GM12878 (cell line): ENCODE measurements at regions not wholly inside any gene's neighbourhood (a gene's known extent, or its start where the extent isn't known, plus 50 kb on each side); places are given as distances from the start of the nearest gene placed in this dataset.

Experiments used
- ATAC-seq: fragments of 200-7000 bp; cut with Tn5 transposase; 3 replicates; pipeline ENCODE4 v1.9.1; 2020; ENCODE audit warnings: mild to moderate bottlenecking, moderate library complexity
- BruUV-seq: library from RNA; stranded (reverse); fragments of 400-500 nt; replicated peaks from 2 replicates; lab custom pipeline; 2021; lab: Mats Ljungman, UMichigan
- CTCF ChIA-PET: fragments of 300-600 bp; sonication (Branson Sonifier 250); formaldehyde crosslinking; extraction: SDS; loops from one replicate; lab custom pipeline; 2021; ENCODE audit warnings: inconsistent platforms; lab: Yijun Ruan, JAX
- POLR2A ChIA-PET: fragments of 350-600 bp; formaldehyde crosslinking; extraction: SDS; loops from one replicate; lab custom pipeline; 2021; ENCODE audit warnings: inconsistent platforms; lab: Charles Lee
- RAD21 ChIA-PET: fragments of 300-600 bp; sonication (Branson Sonifier 250); formaldehyde crosslinking; loops from one replicate; lab custom pipeline; 2023; ENCODE audit warnings: antibody characterized with exemption; ENCODE audit not compliant: unreplicated experiment; lab: Charles Lee
- SMC1A ChIA-PET: fragments of 300-600 bp; sonication (Branson Sonifier 250); formaldehyde crosslinking; loops from one replicate; lab custom pipeline; 2023; ENCODE audit not compliant: unreplicated experiment, uncharacterized antibody; lab: Charles Lee
- DNase-seq: peaks from one replicate; pipeline ENCODE4 v3.0.0-alpha.2; 2011; ENCODE audit warnings: low read depth, low spot score
- FAIRE-seq: peaks from 3 replicates; lab custom pipeline; 2011; peaks lifted over from hg19 to GRCh38; lab: Jason Lieb, UNC
- H2AFZ ChIP-seq: 2 replicates; pipeline ENCODE4 v1.6.0; 2011; ENCODE audit warnings: low read depth, low read length, control low read depth; ENCODE audit not compliant: control insufficient read depth
- H3K27ac ChIP-seq: 2 replicates; pipeline ENCODE4 v1.5.1; 2011; ENCODE audit warnings: control low read depth; ENCODE audit not compliant: control insufficient read depth, insufficient read depth
- H3K27me3 ChIP-seq, 2 experiments: replicated peaks in 1 of 2; 2 replicates each; pipeline versions ENCODE4 v1.6.0 to v1.6.1; 2011; ENCODE audit warnings: low read length in 1 of 2; ENCODE audit not compliant: control insufficient read depth in 2 of 2, insufficient read depth in 2 of 2
- H3K36me3 ChIP-seq, 2 experiments: 2 replicates each; pipeline ENCODE4 v1.5.1; 2011; ENCODE audit warnings: low read length in 1 of 2; ENCODE audit not compliant: control insufficient read depth in 2 of 2, insufficient read depth in 2 of 2
- H3K4me1 ChIP-seq: 2 replicates; pipeline ENCODE4 v1.6.1; 2011; ENCODE audit warnings: mild to moderate bottlenecking, low read length, moderate library complexity, mixed read lengths; ENCODE audit not compliant: control insufficient read depth, insufficient read depth
- H3K4me2 ChIP-seq: 2 replicates; pipeline ENCODE4 v1.6.0; 2011; ENCODE audit warnings: control low read depth; ENCODE audit not compliant: control insufficient read depth, insufficient read depth
- H3K4me3 ChIP-seq: fragments of 200-600 bp; sonication (generic); 2 replicates; pipeline ENCODE4 v1.5.1; 2016
- H3K79me2 ChIP-seq: 2 replicates; pipeline ENCODE4 v1.6.0; 2011; ENCODE audit warnings: low read length; ENCODE audit not compliant: control insufficient read depth, insufficient read depth
- H3K9ac ChIP-seq: 2 replicates; pipeline ENCODE4 v1.8.0; 2011; ENCODE audit warnings: low read length, control low read depth, mixed read lengths; ENCODE audit not compliant: control insufficient read depth, insufficient read depth
- H3K9me3 ChIP-seq: replicated peaks from 3 replicates; pipeline ENCODE4 v1.5.1; 2011; ENCODE audit warnings: mild to moderate bottlenecking, low read length; ENCODE audit not compliant: control insufficient read depth, insufficient read depth
- H4K20me1 ChIP-seq: 2 replicates; pipeline ENCODE4 v1.6.0; 2011; ENCODE audit not compliant: control insufficient read depth, insufficient read depth
- BACH1 ChIP-seq: fragments of 450-650 bp; IDR thresholded peaks from 2 replicates; pipeline ENCODE4 v1.6.1; 2017; ENCODE audit warnings: mild to moderate bottlenecking, borderline replicate concordance
- BCL3 ChIP-seq: IDR thresholded peaks from 2 replicates; pipeline ENCODE4 v1.6.1; 2011; ENCODE audit warnings: borderline replicate concordance, low read depth, mild to moderate bottlenecking, moderate library complexity, low read length; ENCODE audit not compliant: insufficient read depth, poor library complexity, severe bottlenecking
- E2F8 ChIP-seq: fragments of 450-650 bp; IDR thresholded peaks from 2 replicates; pipeline ENCODE4 v1.6.1; 2018; ENCODE audit warnings: mild to moderate bottlenecking, low read depth, moderate library complexity; ENCODE audit not compliant: partially characterized antibody
- EP300 ChIP-seq, 2 experiments: fragments of 150-350 bp in 1 of 2; IDR thresholded peaks; 2 replicates each; pipeline ENCODE4 v1.6.1; 2011 to 2012; ENCODE audit warnings: low read depth in 2 of 2, low read length in 2 of 2, borderline replicate concordance in 1 of 2, improper control_type of control experiment in 1 of 2, inconsistent platforms in 1 of 2; ENCODE audit not compliant: control insufficient read depth in 1 of 2
- GATAD2B ChIP-seq: fragments of 450-650 bp; conservative IDR thresholded peaks from 2 replicates; pipeline ENCODE4 v1.6.1; 2017; ENCODE audit warnings: low read depth, mild to moderate bottlenecking, moderate library complexity
- PAX5 ChIP-seq: IDR thresholded peaks from 2 replicates; pipeline ENCODE4 v1.6.1; 2011; ENCODE audit warnings: low read depth, low read length, borderline replicate concordance
- POLR2A ChIP-seq: IDR thresholded peaks from 2 replicates; pipeline ENCODE4 v1.6.1; 2011; ENCODE audit warnings: low read depth, mild to moderate bottlenecking, low read length
- POLR2AphosphoS2 ChIP-seq: IDR thresholded peaks from 2 replicates; pipeline ENCODE4 v1.6.1; 2011; ENCODE audit warnings: low read depth, mild to moderate bottlenecking, low read length, improper control_type of control experiment, moderate library complexity
- SMC3 ChIP-seq: IDR thresholded peaks from 2 replicates; pipeline ENCODE4 v1.6.1; 2011; ENCODE audit warnings: low read length, improper control_type of control experiment, borderline replicate concordance
- SP1 ChIP-seq: IDR thresholded peaks from one replicate; pipeline ENCODE4 v1.6.1; 2011; ENCODE audit warnings: low read depth, low read length
- STAT1 ChIP-seq: fragments of 450-650 bp; conservative IDR thresholded peaks from 2 replicates; pipeline ENCODE4 v1.6.1; 2014; ENCODE audit warnings: antibody characterized with exemption, mild to moderate bottlenecking
- TAF1 ChIP-seq: IDR thresholded peaks from 2 replicates; pipeline ENCODE4 v1.6.1; 2011; ENCODE audit warnings: mild to moderate bottlenecking, low read depth, low read length, borderline replicate concordance
- WGBS: methylation state at CpG from one replicate; pipeline ENCODE4 v1.1.6; 2016; ENCODE audit warnings: low lambda C conversion rate; ENCODE audit not compliant: insufficient replicate concordance, insufficient coverage; ENCODE audit errors: missing lambda C conversion rate; 5-methylcytosine and 5-hydroxymethylcytosine counted together
- in situ Hi-C: fragments of 300-500 bp; cut with MboI; formaldehyde crosslinking; loops from 9 replicates; pipeline ENCODE4 v1.14.3; 2018; ENCODE audit warnings: mixed read lengths
- intact Hi-C: fragments of 100-400 bp; cut with micrococcal nuclease; formaldehyde crosslinking; loops from one replicate; pipeline ENCODE4 v1.14.2; 2022; ENCODE audit not compliant: unreplicated experiment

- TF ChIP-seq TAF1 (no peak), STAT1 (no peak), POLR2A (no peak), PAX5 (no peak), EP300 (IDR thresholded peaks at IDR 0.05; ENCODE audit: borderline replicate concordance in 1 of 2, control insufficient read depth in 1 of 2, low read depth in 2 of 2, low read length in 2 of 2) (no peak), SP1 (no peak), BACH1 (no peak), SMC3 (no peak)
- Histone ChIP-seq H4K20me1 (no peaks in the 10 kb centered on the region), H3K4me1 (no peaks in the 10 kb centered on the region), H3K4me2 (no peak overlapping the region), H3K9me3 (no peaks in the 10 kb centered on the region), H3K4me3 (no peak overlapping the region), H3K27ac (no peak overlapping the region), H2AFZ (no peak overlapping the region), H3K9ac (no peak overlapping the region), H3K79me2 (no peaks in the 10 kb centered on the region), H3K27me3 (no peaks in the 10 kb centered on the region), H3K36me3 (no peaks in the 10 kb centered on the region)
- in situ Hi-C loops (no loop called here), intact Hi-C loops (no loop called here)
- no TSS peak for BruUV-seq
- ChIA-PET CTCF (no interaction called here), POLR2A (no interaction called here), SMC1A (no interaction called here), RAD21 (no interaction called here)
- 37% methylated on average over 4 of the region's 4 CpGs for WGBS
- DNase-seq: no peak
- no peak for FAIRE-seq
- ATAC-seq: no peak
These were observed 164.6 kb downstream of the FBXO4 start for GRCh38 chr5:42089705-42090104.

DNA sequence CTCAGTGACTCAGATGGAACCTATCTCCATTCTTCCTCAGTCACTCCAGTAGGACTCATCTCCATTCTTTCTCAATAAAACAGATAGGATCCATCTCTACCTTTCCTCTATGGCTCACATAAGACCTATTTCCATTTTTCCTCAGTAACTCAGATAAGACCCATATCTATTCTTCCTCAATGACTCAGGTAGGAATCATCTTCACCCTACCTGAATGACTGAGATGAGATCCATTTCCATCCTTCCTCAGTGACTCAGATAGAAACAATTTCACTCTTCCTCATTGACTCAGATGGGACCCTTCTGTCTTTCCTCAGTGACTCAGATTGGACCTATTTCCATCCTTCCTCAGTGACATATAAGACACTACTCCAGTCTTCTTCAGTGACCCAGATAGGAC lies 165.1 kb downstream of the FBXO4 start:
- Histone ChIP-seq H3K36me3 (no peaks in the 10 kb centered on the region), H3K4me1 (no peaks in the 10 kb centered on the region), H3K9me3 (no peaks in the 10 kb centered on the region), H2AFZ (no peak overlapping the region), H3K4me3 (no peak overlapping the region), H3K4me2 (no peak overlapping the region), H4K20me1 (no peaks in the 10 kb centered on the region), H3K9ac (no peak overlapping the region), H3K79me2 (no peaks in the 10 kb centered on the region), H3K27me3 (no peaks in the 10 kb centered on the region), H3K27ac (no peak overlapping the region)
- RAD21 ChIA-PET: no interaction called here
- intact Hi-C loops: no loop called here
- TF ChIP-seq GATAD2B (no peak), E2F8 (no peak), BCL3 (no peak), POLR2AphosphoS2 (no peak)
- no TSS peak for BruUV-seq
- no peak for ATAC-seq
- POLR2A ChIA-PET: no interaction called here
- no peak for FAIRE-seq
- in situ Hi-C loops: no loop called here
- CTCF ChIA-PET: no interaction called here
- DNase-seq: no peak
- SMC1A ChIA-PET: no interaction called here
